ENCODE measurements at regions not wholly inside any gene's neighbourhood (a gene's known extent, or its start where the extent isn't known, plus 50 kb on each side); places are given as distances from the start of the nearest gene placed in this dataset.

GRCh38 chr18:22628795-22629510, 211.2 kb upstream of the CTAGE1 start:
- DNase-seq (ENCODE audit: low read depth, low spot score): no peak
- Histone ChIP-seq H3K9me3 (ENCODE audit: control insufficient read depth, insufficient read depth, low read length) (no peaks in the 10 kb centered on the region), H3K4me3 (ENCODE audit: low read depth, low read length) (no peak overlapping the region), H3K27ac (ENCODE audit: low read depth, low read length) (no peak overlapping the region), H3K27me3 (ENCODE audit: control insufficient read depth, insufficient read depth, low read length) (no peaks in the 10 kb centered on the region)
- POLR2A ChIA-PET: no interaction called here
- CTCF ChIA-PET: interaction anchor here (0.5 kb wide), 1 partner anchor 286 kb away, joined by 4 read pairs; no protein-coding TSS in a partner anchor
- TF ChIP-seq, protein P1, sequence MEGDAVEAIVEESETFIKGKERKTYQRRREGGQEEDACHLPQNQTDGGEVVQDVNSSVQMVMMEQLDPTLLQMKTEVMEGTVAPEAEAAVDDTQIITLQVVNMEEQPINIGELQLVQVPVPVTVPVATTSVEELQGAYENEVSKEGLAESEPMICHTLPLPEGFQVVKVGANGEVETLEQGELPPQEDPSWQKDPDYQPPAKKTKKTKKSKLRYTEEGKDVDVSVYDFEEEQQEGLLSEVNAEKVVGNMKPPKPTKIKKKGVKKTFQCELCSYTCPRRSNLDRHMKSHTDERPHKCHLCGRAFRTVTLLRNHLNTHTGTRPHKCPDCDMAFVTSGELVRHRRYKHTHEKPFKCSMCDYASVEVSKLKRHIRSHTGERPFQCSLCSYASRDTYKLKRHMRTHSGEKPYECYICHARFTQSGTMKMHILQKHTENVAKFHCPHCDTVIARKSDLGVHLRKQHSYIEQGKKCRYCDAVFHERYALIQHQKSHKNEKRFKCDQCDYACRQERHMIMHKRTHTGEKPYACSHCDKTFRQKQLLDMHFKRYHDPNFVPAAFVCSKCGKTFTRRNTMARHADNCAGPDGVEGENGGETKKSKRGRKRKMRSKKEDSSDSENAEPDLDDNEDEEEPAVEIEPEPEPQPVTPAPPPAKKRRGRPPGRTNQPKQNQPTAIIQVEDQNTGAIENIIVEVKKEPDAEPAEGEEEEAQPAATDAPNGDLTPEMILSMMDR (IDR thresholded peaks at IDR 0.05; ENCODE audit: low read depth, low read length): no peak

DNA sequence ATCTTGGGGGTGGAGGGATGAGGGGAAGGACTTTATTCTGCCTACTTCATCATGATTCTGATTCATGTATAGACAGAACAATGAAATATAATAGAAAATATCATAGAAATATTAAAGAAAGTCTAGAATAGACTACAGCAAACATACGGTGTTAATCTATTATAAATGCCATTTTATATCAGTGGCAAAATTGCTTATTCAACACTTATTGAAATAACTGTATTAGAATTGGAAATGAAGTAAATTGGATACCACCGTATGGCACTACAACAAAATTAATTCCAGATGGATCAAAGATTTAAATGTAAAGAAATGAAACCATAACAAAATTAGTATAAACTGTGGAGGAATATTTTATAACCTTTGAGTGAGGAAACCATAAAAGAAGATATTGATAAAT, 213.3 kb upstream of the CTAGE1 start:
- CTCF ChIA-PET: no interaction called here
- TF ChIP-seq, protein P1 (IDR thresholded peaks at IDR 0.05; ENCODE audit: low read depth, low read length): no peak
- H3K27ac ChIP-seq (ENCODE audit: low read depth, low read length): no peak overlapping the region
- DNase-seq (ENCODE audit: low read depth, low spot score): no peak
- H3K4me3 ChIP-seq (ENCODE audit: low read depth, low read length): no peak overlapping the region
- POLR2A ChIA-PET: no interaction called here
- H3K27me3 ChIP-seq (ENCODE audit: control insufficient read depth, insufficient read depth, low read length): no peaks in the 10 kb centered on the region
- H3K9me3 ChIP-seq (ENCODE audit: control insufficient read depth, insufficient read depth, low read length): no peaks in the 10 kb centered on the region

DNA sequence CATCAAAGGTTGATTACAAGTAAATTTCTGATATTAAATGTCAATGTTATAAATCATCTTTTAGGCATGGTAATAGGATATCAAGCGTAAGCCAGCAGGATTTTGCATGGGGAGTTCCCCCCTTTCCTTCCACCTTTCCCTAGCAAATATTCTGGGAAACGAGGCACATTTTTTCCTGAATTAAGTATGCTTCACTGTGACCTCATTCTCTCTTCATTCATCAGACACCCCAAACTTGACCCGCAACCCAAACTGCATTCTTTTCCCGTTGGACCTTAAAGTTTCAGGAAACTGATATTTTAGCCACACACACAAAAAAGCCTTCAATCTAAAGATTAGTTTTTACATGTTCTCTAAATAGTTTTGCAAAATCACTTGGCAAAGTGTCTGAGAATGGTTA, 214.5 kb upstream of the CTAGE1 start:
- TF ChIP-seq, protein P1 (IDR thresholded peaks at IDR 0.05; ENCODE audit: low read depth, low read length): no peak
- no peak for DNase-seq (ENCODE audit: low read depth, low spot score)
- CTCF ChIA-PET: no interaction called here
- POLR2A ChIA-PET: no interaction called here
- H3K4me3 ChIP-seq (ENCODE audit: low read depth, low read length): no peak overlapping the region
- no peak overlapping the region for H3K27ac ChIP-seq (ENCODE audit: low read depth, low read length)
- H3K9me3 ChIP-seq (ENCODE audit: control insufficient read depth, insufficient read depth, low read length): peaks cover 2% of the 10 kb centered on the region; the same call in 1 of the 2 replicates
- H3K27me3 ChIP-seq (ENCODE audit: control insufficient read depth, insufficient read depth, low read length): no peaks in the 10 kb centered on the region

- Histone ChIP-seq H3K4me3 (ENCODE audit: low read depth, low read length) (no peak overlapping the region), H3K27ac (ENCODE audit: low read depth, low read length) (no peak overlapping the region), H3K9me3 (ENCODE audit: control insufficient read depth, insufficient read depth, low read length) (peaks cover 4% of the 10 kb centered on the region; the same call in 1 of the 2 replicates), H3K27me3 (ENCODE audit: control insufficient read depth, insufficient read depth, low read length) (no peaks in the 10 kb centered on the region)
- ChIA-PET POLR2A (no interaction called here), CTCF (no interaction called here)
- TF ChIP-seq, protein P1 (IDR thresholded peaks at IDR 0.05; ENCODE audit: low read depth, low read length): no peak
- DNase-seq (ENCODE audit: low read depth, low spot score): no peak
These were observed 216.7 kb upstream of the CTAGE1 start for GRCh38 chr18:22634464-22634863.

DNA sequence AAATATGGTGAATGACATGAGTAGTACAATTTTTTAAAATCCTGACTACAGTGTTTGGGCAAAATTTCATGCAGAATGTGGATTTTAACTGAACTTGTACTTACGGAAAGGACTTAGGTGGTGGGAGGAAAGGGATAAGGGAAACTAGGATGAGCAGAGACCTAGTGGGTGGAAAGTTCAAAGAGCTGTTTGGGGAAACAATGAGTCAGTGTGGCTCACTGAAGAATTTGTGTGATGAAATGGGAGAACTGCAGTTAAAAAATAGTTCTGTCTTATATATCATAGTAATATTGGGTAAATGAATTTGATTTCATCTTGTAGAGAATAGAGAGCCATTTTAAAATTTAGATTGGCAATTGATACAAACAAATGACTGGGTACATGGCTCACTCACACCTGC, 220.1 kb upstream of the CTAGE1 start:
- ChIA-PET POLR2A (no interaction called here), CTCF (no interaction called here)
- TF ChIP-seq, protein P1 (IDR thresholded peaks at IDR 0.05; ENCODE audit: low read depth, low read length): no peak
- Histone ChIP-seq H3K4me3 (ENCODE audit: low read depth, low read length) (no peak overlapping the region), H3K27me3 (ENCODE audit: control insufficient read depth, insufficient read depth, low read length) (no peaks in the 10 kb centered on the region), H3K27ac (ENCODE audit: low read depth, low read length) (no peak overlapping the region), H3K9me3 (ENCODE audit: control insufficient read depth, insufficient read depth, low read length) (peaks cover 4% of the 10 kb centered on the region; the same call in 1 of the 2 replicates)
- DNase-seq (ENCODE audit: low read depth, low spot score): peak; percentile 43

All from AG04450 (cell line).